Ramos (cell line): ENCODE measurements at regions not wholly inside any gene's neighbourhood (a gene's known extent, or its start where the extent isn't known, plus 50 kb on each side); places are given as distances from the start of the nearest gene placed in this dataset.
"Not testable (repeated sequence)": the region's sequence is repeated elsewhere in the genome, so short reads cannot be mapped to it uniquely, and the experiment has no call there.

Source experiments
- in situ Hi-C: fragments of 300-500 bp; cut with MboI; formaldehyde crosslinking; loops from one replicate; pipeline ENCODE4 v1.14.3; 2022; ENCODE audit warnings: low sequenced_read_pairs; ENCODE audit not compliant: unreplicated experiment

GRCh38 chr18:56490942-56491341, 147.4 kb downstream of the TXNL1 start:
- in situ Hi-C loops: no loop called here

GRCh38 chr18:56489893-56490292, 148.5 kb downstream of the TXNL1 start:
- in situ Hi-C loops: no loop called here

- in situ Hi-C loops: no loop called here
These were observed 149.7 kb downstream of the TXNL1 start for GRCh38 chr18:56488739-56489138.

GRCh38 chr18:56487801-56488200, 150.6 kb downstream of the TXNL1 start:
- in situ Hi-C loops: no loop called here

- in situ Hi-C loops: no loop called here
These were observed 155.0 kb downstream of the TXNL1 start for GRCh38 chr18:56483386-56483785.

DNA sequence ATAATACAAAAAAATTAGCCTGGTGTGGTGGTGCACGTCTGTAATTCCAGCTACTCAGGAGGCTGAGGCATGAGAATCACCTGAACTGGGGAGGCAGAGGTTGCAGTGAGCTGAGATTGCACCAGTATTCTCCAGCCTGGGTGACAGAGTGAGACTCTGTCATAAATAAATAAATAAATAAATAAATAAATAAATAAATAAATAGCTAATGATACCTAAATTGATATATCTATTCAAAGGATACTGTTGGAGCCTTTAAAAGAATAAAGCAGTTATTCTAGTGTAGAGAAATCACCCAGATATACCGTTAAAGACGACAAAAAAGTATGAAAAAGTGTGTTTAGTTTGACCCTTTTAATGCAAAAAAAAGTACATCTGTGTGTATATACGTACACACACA, 155.6 kb downstream of the TXNL1 start:
- in situ Hi-C loops: not testable (repeated sequence)

- in situ Hi-C loops: no loop called here
These were observed 156.6 kb downstream of the TXNL1 start for GRCh38 chr18:56481751-56482150.

- in situ Hi-C loops: no loop called here
These were observed 158.6 kb downstream of the TXNL1 start for GRCh38 chr18:56479841-56480240.

DNA sequence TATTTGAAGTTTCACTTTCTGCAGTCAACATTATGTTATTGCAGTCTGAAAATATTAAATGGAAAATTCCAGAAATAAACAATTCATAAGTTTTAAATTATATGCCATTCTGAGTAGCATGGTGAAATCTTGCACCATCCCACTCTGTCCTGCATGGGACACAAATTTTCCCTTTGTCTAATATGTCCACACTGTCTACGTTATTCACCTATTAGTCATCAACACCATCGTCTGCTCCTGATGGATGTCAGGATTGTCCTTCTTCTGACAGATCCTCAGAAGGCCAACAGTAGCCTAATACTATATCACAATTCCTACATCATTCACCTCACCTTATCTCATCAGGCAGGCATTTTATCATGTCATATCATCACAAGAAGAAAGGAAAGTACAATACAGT, 163.1 kb downstream of the TXNL1 start:
- in situ Hi-C loops: no loop called here

DNA sequence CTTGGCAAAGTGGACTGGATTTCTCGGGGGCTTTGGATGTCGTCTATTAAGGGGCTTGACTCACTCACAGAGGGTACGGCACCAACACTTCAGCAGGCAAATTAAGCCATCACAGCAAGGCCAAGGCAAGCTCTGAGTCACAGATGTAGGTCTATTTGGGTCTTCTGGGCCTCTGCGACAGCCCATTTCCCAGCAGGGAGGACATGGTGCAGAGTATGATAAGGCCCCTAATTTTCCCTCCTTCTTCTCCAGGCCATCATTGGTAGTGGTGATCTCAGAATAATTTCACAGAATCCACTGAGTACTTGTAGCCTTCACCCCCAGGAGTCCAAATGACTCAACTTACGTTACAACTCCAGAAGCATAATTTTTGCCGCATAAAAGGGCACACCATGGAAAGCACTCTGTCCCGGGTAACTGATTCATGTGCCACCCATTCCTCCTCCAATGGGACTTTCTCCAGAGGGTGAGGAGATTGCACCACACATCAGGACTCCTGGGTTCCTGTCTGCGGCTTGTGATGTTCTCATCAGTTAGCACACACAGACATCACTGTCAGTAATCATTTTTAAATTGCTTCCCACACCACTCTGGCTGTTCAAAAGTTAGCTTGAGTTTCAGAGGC, 164.9 kb downstream of the TXNL1 start:
- in situ Hi-C loops: no loop called here

GRCh38 chr18:56470406-56471351, 167.7 kb downstream of the TXNL1 start:
- in situ Hi-C loops: no loop called here

DNA sequence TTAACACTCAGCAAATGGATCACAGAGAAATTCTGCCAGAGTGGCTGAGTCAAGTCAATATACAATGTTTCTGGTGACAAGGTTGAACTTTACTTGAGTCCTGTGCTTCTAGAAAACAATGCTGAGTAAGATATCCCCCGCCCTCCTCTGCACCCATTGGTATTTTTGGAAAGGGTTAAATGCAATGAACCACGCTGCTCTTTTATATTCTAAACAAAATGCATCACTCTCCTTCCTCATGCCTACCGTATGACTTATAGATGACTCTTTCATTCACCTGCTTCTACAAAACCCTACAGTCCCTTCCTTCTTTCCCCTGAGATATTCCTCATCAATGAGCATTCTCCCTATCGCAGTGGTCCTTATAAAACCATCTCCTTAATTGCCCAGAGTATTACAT, 168.8 kb downstream of the TXNL1 start:
- in situ Hi-C loops: no loop called here

DNA sequence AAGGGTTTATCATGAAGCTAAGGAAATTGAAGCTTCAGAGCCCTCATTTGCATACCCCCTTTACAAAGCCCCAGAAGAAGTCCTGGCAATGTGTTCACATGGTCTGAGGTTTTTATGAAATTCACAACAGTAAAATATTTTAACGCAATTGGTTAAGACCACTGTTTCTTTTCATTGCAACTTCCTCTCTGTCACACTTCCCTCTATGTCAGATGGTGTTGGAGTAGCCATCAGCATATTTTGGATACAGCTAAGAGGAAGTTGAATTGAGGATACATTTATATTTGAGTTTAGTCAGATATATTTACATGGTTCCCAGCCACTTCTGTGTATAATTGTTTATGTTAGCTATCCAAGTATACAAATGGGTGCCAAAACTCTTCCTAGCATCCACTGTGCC, 170.0 kb downstream of the TXNL1 start:
- in situ Hi-C loops: no loop called here

GRCh38 chr18:56462276-56462675, 176.1 kb downstream of the TXNL1 start:
- in situ Hi-C loops: no loop called here

GRCh38 chr18:56461151-56461550, 177.2 kb downstream of the TXNL1 start:
- in situ Hi-C loops: no loop called here

- in situ Hi-C loops: no loop called here
These were observed 177.8 kb downstream of the TXNL1 start for GRCh38 chr18:56460581-56460980.

DNA sequence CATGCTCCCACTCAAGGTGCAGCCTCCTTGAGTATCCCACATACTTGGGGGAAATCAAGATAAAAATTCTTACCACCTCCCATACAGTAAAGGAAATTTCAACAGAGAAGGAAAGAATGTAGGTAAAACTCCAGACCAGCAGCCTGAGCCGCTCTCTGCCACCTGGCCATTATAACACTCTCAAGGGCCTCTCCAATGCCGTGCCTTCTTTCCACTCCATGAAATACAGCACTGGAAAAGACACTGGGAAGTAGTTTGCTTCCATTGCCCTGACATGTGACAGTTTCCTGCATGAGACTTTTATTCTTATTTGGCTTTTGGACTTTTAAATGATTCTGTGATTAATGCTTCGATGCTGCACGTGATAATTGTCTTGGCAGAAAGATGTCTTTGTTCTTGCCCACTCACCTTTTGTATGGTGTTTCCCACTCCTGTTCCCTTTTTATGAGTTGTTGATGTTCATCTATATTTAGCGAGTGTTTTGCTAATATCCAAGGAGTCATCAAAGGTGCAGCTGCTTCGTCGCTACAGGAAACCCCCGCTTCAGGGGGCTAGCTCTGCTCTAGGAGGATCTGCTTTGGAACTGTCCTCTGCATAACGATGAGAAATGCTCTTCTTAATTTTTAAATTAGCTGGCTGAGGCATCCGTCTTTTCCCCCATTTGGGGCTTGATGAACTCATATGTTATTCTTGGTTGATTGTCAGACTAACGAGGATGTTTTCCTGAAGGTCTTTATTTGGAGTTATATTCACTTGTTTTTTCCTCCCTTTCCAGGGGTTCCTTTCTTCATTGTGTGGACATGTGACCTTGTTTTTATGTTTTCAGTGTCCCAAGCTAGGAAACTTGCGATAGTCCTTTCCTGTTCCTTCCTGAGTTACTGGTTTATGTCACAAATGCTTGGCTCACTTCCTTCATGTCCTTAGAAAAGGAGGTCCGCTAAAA, 179.4 kb downstream of the TXNL1 start:
- in situ Hi-C loops: no loop called here

GRCh38 chr18:56455874-56456273, 182.5 kb downstream of the TXNL1 start:
- in situ Hi-C loops: no loop called here

DNA sequence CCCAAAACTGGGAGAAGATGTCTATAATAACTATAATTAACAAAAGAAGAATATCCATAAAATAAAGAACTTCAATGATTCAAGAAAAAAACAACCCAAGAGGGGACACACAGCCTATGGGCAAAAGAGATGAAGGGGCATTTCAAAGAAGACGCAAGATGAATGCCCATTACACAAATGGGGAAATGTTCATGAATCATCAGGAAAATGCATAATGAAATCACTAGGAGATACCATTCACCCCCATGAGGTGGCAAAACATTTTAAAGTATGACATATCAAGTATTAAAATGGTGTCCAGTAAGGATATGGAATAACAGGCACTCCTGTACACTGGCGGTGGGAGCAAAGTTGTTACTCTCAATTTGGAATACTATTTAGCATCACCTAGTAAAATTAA, 183.3 kb downstream of the TXNL1 start:
- in situ Hi-C loops: no loop called here

GRCh38 chr18:56453631-56454030, 184.8 kb downstream of the TXNL1 start:
- in situ Hi-C loops: no loop called here

DNA sequence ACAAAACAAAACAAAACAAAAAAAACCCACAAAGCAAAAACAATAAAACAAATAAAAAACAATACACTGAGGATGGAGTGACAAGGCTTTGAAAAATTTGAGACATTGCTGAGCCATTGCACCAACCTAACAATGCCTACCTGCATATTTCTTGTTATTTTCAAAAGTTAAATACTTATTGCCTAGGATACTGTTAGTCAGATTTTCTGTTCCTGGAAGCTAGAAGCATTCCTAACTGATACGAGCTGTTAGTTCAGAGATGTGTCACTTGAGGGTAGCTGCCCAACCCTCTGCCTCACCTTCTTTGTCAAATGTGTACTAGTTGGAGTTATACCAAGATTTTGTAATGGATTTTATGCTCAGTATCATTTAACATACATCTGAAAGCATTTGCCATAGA, 187.2 kb downstream of the TXNL1 start:
- in situ Hi-C loops: no loop called here
